Muscle of arm (tissue), 1 donor: ENCODE measurements at regions not wholly inside any gene's neighbourhood (a gene's known extent, or its start where the extent isn't known, plus 50 kb on each side); places are given as distances from the start of the nearest gene placed in this dataset.
"Not testable (repeated sequence)": the region's sequence is repeated elsewhere in the genome, so short reads cannot be mapped to it uniquely, and the experiment has no call there.

Source experiments
- DNase-seq: peaks from one replicate; pipeline ENCODE4 v3.0.0-alpha.2; 2013

DNA sequence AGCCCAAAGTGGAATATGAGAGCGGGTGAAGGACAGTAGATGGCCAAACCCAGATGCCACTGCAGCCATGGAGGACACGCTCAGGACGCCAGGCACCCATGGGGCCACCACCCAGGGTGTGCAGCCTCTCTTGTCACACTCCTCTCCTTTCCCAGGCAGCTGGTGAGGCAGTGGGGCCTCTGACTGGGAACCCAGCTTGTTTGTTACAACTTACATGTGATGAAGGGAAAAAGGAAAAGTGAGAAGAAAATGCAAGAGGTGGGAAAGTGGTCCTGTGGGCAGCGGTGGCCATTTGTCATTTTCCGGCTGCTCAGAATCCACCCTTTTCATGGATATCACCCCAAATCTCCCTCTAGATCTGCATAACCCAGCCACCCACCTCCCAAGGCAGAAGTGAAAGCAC lies 62.7 kb upstream of the UNC5A start:
- DNase-seq: no peak

DNA sequence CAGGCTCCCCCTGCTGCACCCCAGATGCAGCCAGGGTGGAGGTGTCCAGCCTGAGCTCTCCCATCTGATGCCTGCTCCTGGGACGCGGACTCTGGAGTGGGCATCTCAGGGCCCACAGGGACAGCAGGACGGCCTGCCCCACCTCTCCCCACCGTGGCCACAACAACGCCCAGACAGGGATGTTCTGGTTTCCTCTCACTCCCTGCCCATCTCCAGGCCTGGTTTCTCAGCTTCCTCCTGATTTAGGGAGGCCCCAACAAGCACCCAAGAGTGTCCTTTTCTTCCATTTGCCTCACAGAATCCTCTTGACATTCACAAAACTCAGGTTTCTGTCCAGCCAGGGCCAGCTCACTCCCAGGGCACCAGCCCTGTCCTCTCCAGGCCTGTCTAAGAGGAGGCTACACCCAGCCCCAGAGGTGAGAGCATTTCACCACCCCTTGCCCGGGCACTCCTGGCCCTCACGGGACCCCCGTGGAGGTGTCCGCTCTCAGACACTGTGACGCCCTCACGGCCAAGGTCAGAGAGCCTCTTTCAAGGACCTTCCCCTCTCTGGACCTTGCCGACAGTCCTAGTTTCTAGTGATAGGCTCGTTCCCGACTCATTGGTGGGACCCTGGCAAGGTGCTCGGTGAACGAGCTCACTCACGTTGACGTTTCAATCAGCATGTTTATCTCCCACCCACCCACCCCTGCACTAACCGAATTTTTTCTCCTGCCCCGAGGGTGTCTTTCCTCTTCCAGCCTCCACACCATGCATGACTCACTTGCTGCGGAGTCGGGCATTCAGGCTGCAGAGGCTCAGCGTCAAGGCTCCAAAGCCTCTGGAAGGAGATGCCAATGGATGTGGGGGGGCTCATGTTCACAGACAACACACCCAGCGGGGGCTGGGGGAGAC lies 62.0 kb upstream of the UNC5A start:
- no peak for DNase-seq

DNA sequence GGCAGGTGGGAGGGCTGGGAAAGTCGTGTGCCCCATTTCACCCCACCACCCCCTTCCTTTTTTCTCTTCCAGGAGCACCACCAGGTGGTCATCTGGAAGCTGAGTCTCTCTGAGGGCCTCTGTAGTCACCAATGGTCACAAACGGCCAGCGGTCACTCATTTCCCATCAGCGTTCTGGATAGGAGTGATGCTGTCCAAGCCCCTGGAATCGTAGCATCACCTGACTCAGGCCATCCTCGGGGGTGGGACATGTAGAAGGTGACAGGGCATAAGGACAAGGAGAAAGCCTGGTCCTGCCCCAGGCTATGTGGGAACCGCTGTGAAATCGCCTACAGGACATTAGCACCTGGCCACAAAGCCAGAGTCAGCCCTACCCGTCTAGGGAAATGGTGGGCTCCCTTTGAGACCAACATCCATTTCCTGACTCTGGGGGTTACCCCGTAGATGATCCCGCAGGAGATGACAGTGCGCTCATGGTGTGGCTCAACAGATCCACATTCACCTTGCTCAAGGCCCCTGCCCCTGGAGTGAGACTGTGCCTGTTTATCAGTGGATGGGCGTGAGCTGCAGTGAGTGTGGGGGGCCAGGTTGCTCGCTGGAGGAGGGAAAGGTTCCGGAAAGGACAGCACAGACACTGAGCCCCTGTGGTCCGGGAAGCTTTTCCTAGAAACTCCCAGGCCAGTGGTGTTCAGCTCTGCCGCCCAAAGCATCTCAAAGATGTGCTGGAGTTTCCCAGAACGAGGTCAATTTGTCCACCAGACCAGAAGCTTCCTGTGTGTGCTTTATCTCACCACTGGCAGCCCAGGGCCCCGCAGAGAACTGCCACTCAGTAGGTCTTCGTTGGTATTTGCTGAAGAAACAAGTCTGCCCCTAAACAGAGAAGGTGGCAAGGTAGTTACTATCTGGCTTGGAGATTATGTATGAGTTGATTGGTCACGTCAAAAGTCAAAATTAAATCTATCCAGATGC lies 61.1 kb upstream of the UNC5A start:
- DNase-seq: no peak

DNA sequence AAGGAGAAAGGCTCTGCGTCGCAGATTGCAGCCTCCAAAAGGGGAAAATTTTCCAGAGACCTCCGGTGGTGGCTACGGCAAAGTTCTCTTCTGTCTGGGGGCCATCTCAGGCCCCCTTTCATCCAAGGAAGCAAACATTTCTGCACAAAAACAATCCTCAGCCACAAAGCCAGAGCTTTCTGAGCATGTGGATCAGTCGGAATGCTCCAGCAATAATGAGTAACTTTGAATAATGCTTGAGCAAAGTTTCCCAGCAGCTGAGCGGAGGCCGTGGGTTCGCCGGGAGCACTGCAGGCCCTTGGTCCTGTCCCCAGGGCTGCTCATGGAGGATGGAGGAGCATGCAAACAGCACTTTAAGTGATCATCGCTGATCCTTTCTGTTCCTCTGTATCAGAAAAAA lies 60.2 kb upstream of the UNC5A start:
- no peak for DNase-seq

DNA sequence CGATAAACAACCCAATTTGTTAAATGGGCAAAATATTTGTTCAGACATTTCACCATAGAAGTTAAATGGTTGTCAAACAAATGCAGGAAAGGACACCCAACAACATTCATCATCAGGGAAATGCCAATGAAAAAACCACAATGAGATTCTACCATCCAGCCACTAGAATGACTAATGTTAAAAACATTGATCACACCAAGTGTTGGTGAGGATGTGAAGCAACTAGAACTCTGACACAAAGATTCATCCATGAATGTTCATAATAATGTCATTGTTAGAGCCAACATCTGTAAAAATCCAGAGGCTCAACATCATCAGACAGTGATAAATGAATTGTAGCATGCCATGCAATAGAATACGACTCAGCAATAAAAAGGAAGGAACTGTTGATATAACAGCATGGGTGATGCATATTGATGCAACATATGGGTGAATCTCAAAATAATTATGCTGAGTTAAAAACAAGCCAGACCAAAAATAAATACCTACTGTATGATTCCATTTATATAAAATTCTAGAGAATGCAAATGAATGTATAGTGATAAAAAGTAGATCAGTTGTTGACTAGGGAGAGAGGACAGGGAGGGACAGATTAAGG lies 55.9 kb upstream of the UNC5A start:
- no peak for DNase-seq

DNA sequence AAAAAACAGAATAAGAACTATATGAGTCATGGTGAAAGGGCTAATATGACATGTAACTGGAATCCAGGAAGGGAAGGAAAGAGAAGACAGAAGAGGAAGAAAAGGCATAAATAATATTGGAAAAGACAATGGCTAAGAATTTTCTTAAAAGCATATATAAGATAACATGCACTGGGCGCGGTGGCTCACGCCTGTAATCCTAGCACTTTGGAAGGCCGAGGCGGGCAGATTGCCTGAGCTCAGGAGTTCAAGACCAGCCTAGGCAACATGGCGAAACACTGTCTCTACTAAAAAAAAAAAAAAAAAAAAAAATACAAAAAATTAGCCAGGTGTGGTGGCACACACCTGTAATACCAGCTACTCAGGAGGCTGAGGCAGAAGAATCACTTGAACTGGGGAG lies 54.8 kb upstream of the UNC5A start:
- DNase-seq: not testable (repeated sequence)

DNA sequence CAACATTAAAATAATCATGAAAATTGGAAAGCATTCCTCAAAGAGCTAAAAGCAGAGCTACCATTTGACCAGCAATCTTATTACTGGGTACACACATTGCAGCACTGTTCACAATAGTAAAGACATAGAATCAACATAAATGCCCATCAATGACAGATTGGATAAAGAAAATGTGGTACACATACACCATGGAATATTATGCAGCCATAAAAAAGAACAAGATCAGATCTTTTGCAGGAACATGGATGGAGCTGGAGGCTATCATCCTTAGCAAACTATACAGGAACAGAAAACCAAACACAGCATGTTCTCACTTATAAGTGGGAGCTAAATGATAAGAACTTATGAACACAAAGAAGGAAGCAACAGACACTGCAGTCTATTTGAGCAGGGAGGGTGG lies 52.8 kb upstream of the UNC5A start:
- not testable (repeated sequence) for DNase-seq
